Endothelial cell (in vitro differentiated cells): ENCODE measurements at regions not wholly inside any gene's neighbourhood (a gene's known extent, or its start where the extent isn't known, plus 50 kb on each side); places are given as distances from the start of the nearest gene placed in this dataset.

Source experiments
- DNase-seq: peaks from one replicate; pipeline ENCODE4 v3.0.0; 2021; ENCODE audit warnings: low spot score
- H3K27ac Mint-ChIP-seq: one replicate; pipeline ENCODE4 v1.8.0; 2021; ENCODE audit warnings: mixed read lengths, inconsistent platforms; ENCODE audit not compliant: unreplicated experiment
- H3K27me3 Mint-ChIP-seq: one replicate; pipeline ENCODE4 v1.8.0; 2021; ENCODE audit warnings: mild to moderate bottlenecking, moderate library complexity, mixed read lengths, inconsistent platforms; ENCODE audit not compliant: unreplicated experiment
- H3K36me3 Mint-ChIP-seq: one replicate; pipeline ENCODE4 v1.8.0; 2021; ENCODE audit warnings: mild to moderate bottlenecking, low read depth, mixed read lengths, inconsistent platforms; ENCODE audit not compliant: unreplicated experiment
- H3K4me1 Mint-ChIP-seq: one replicate; pipeline ENCODE4 v1.8.0; 2021; ENCODE audit warnings: mild to moderate bottlenecking, mixed read lengths, inconsistent platforms; ENCODE audit not compliant: unreplicated experiment
- H3K4me3 Mint-ChIP-seq: one replicate; pipeline ENCODE4 v1.8.0; 2021; ENCODE audit warnings: mild to moderate bottlenecking, mixed read lengths, inconsistent platforms; ENCODE audit not compliant: unreplicated experiment
- H3K9me3 Mint-ChIP-seq: one replicate; pipeline ENCODE4 v1.8.0; 2021; ENCODE audit warnings: mixed read lengths, inconsistent platforms; ENCODE audit not compliant: unreplicated experiment
- CTCF ChIP-seq: fragments of 200-600 bp; sonication (generic); IDR thresholded peaks from one replicate; pipeline ENCODE4 v1.5.0; 2021; ENCODE audit warnings: antibody characterized with exemption; ENCODE audit not compliant: unreplicated experiment

DNA sequence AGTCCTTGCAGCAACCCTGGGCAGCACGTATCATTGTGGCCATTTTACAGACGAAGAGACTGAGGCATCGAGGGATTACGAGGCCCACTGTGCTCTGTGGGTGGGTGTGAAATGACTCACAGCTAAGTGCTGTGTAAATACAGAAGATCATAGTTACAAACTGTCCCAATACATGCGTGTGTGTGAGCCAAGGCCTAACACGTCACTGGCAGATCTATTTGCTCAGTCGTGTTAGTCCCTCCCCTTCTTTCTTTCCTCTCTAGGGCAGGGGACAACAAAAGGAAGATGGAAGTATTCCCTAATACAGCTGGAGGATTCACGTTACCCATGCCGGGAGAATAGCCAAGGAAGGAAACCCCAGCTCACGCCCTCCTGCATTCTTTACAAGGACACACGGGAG lies 175.9 kb downstream of the CDC5L start:
- Mint-ChIP-seq H3K27me3 (peaks cover 6% of the 10 kb centered on the region), H3K9me3 (no peaks in the 10 kb centered on the region), H3K27ac (no peak overlapping the region), H3K36me3 (no peaks in the 10 kb centered on the region), H3K4me1 (peaks cover 21% of the 10 kb centered on the region), H3K4me3 (no peak overlapping the region)
- TF ChIP-seq CTCF, result no peak
- DNase-seq, result no peak

DNA sequence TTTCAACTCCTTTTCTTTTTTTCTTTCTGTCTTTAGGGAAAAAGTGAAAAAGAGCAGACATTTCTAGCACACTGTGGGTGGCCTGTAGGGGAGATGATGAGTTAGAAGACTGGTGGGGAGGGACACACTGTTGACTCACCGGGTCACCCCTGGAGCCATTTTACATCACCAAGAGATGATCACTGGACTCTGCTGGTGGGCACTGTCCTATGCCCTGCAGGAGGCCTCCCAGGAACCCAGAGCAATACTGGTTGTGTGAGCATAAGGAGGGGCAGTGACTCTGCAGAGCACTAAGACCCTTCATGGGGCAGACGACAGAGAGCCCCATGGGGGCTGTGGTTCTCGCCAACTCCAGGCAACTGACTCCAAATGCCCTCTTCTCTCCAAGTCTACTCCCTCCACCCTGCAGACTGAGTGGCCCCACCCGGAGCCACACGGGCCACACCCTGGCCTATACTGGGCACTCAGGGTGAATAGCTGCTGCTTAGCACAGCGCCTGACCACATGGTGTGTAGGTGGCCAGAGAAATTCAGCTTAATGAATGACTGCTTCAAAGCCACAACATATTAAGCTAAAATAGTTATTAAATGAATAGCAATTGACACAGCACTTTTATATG lies 177.5 kb downstream of the CDC5L start:
- peaks cover 15% of the 10 kb centered on the region for H3K4me1 Mint-ChIP-seq
- no peak overlapping the region for H3K27ac Mint-ChIP-seq
- DNase-seq, result no peak
- no peak for TF ChIP-seq CTCF
- H3K4me3 Mint-ChIP-seq, result no peak overlapping the region
- H3K27me3 Mint-ChIP-seq, result peaks cover 8% of the 10 kb centered on the region
- H3K9me3 Mint-ChIP-seq, result no peaks in the 10 kb centered on the region
- no peaks in the 10 kb centered on the region for H3K36me3 Mint-ChIP-seq

- DNase-seq, result no peak
- peaks cover 10% of the 10 kb centered on the region for H3K4me1 Mint-ChIP-seq
- peaks cover 9% of the 10 kb centered on the region for H3K27me3 Mint-ChIP-seq
- peaks cover 4% of the 10 kb centered on the region for H3K36me3 Mint-ChIP-seq
- H3K27ac Mint-ChIP-seq, result no peak overlapping the region
- no peak for TF ChIP-seq CTCF
- no peak overlapping the region for H3K4me3 Mint-ChIP-seq
- no peaks in the 10 kb centered on the region for H3K9me3 Mint-ChIP-seq
Measured at GRCh38 chr6:44567406-44567805, 179.9 kb downstream of the CDC5L start.

DNA sequence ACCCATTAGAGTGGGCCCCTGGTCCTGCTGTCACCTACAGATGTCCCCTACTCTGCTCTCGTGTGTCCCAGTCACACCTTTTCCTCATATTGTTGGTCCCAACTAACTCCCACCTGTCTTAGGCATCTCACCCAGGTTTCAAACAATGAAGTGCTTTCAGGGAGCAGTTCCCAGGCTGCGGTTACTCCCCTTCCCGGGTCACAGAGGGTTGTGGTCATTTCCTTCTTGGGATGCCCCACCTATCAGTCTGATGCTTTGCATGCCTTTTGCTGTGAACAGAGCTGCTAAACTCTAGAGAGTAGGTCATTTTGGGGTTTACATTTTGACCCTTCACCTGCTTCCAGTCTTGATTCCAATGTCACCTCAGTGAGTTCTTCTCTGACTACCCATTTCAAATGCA lies 181.6 kb downstream of the CDC5L start:
- Mint-ChIP-seq H3K9me3 (no peaks in the 10 kb centered on the region), H3K36me3 (peaks cover 4% of the 10 kb centered on the region), H3K4me1 (no peaks in the 10 kb centered on the region), H3K27me3 (peaks cover 8% of the 10 kb centered on the region), H3K4me3 (no peak overlapping the region), H3K27ac (no peak overlapping the region)
- TF ChIP-seq CTCF, result no peak
- DNase-seq, result no peak

DNA sequence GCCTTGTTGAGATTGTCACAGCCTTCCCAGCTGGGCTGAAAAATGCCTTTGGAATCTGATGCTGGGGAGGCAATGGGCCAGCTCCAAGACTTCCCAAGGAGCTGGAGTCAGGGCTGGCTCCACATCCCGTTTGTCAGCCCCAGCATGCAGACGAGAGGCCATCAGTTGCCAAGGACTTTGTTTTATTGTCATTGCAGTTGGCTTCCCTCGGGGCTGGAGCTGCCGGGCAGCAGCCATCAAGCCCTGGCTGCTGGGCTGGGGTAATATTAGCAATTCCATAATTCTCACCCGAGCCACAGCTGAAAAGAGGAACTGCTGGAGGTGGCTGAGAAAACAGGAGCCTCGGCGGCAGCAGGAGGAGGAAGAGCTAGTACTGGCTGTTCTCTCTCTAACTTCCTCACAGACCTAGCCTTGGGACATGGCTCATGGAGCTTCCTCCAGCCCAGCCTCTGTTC lies 182.5 kb downstream of the CDC5L start:
- no peak overlapping the region for H3K27ac Mint-ChIP-seq
- DNase-seq, result no peak
- peaks cover 8% of the 10 kb centered on the region for H3K27me3 Mint-ChIP-seq
- no peak for TF ChIP-seq CTCF
- no peaks in the 10 kb centered on the region for H3K9me3 Mint-ChIP-seq
- H3K4me1 Mint-ChIP-seq, result no peaks in the 10 kb centered on the region
- H3K36me3 Mint-ChIP-seq, result peaks cover 4% of the 10 kb centered on the region
- no peak overlapping the region for H3K4me3 Mint-ChIP-seq
